ENCODE measurements at regions not wholly inside any gene's neighbourhood (a gene's known extent, or its start where the extent isn't known, plus 50 kb on each side); places are given as distances from the start of the nearest gene placed in this dataset.
"Not testable (repeated sequence)": the region's sequence is repeated elsewhere in the genome, so short reads cannot be mapped to it uniquely, and the experiment has no call there.

DNA sequence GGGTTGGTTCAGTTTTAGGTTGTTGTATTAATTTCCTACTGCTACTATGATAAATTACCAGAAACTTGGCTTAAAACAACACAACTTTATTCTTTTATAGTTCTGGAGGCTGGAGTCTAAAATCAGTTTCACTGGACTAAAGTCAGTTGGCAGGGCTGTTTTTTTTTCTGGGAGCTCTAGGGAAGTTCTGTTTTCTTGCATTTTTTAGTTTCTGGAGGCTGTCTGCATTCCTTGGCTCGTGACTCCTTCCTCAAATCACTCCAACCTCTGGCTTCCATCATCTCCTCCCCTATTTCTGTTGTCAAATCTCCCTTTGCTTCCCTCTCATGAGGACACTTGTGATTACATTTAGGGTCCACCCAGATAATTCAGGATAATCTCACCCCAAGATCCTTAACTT lies 51.3 kb upstream of the SUB1 start:
- no peak overlapping the region for H3K4me3 ChIP-seq (ENCODE audit: low read depth, low read length)
- peak; percentile 39 for DNase-seq (ENCODE audit: low read depth)
- TF ChIP-seq, protein P1, sequence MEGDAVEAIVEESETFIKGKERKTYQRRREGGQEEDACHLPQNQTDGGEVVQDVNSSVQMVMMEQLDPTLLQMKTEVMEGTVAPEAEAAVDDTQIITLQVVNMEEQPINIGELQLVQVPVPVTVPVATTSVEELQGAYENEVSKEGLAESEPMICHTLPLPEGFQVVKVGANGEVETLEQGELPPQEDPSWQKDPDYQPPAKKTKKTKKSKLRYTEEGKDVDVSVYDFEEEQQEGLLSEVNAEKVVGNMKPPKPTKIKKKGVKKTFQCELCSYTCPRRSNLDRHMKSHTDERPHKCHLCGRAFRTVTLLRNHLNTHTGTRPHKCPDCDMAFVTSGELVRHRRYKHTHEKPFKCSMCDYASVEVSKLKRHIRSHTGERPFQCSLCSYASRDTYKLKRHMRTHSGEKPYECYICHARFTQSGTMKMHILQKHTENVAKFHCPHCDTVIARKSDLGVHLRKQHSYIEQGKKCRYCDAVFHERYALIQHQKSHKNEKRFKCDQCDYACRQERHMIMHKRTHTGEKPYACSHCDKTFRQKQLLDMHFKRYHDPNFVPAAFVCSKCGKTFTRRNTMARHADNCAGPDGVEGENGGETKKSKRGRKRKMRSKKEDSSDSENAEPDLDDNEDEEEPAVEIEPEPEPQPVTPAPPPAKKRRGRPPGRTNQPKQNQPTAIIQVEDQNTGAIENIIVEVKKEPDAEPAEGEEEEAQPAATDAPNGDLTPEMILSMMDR (IDR thresholded peaks at IDR 0.05; ENCODE audit: insufficient read depth, low read depth, low read length) = no peak

DNA sequence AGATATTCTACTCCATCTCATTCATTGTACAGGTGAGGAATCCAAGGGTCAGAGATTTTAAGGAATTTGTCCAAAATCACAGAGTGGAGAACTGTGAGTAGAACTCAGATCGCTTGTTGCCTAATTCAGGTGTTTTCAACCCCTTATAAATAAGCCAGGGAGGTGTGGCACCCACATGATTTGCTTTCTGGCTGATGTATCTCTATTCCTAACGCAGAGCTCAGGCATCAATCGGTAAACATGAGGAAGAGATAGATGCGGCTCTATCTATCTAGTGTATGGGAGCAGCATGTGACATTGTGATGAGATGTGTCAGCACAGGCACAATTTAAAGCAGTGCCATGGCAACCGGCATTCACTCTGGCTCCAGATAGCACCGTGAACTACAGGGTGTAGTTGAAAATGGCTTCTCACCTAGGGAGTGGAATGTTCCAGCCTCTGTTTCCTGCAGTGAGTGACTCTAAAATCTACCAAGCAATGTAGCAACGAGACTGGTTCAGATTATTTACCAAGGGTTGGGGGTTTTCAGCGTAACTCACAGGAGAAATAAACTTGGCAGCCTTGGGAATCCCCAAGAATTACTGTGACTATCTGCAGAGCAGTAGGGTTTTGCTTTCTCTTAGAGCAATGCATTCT lies 53.4 kb upstream of the SUB1 start:
- TF ChIP-seq, protein P1 (IDR thresholded peaks at IDR 0.05; ENCODE audit: insufficient read depth, low read depth, low read length) = no peak
- DNase-seq (ENCODE audit: low read depth) = peak; percentile 63
- peak overlapping the region; percentile 17 for H3K4me3 ChIP-seq (ENCODE audit: low read depth, low read length)

DNA sequence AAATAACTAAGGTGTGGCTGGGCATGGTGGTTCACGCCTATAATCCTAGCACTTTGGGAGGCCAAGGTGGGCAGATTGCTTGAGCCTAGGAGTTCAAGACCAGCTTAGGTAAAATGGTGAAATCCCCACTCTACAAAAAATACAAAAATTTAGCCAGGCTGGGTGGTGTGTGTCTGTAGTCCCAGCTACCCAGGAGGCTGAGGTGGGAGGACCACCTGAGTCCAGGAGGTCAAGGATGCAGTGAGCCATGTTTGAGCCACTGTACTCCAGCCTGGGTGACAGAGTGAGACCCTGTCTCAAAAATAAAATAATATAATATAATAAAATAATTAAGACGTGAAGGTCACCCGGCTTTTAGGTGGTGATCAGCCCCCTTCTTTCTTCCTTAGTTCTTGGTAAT lies 58.0 kb upstream of the SUB1 start:
- H3K4me3 ChIP-seq (ENCODE audit: low read depth, low read length); DNase-seq (ENCODE audit: low read depth): not testable (repeated sequence)

DNA sequence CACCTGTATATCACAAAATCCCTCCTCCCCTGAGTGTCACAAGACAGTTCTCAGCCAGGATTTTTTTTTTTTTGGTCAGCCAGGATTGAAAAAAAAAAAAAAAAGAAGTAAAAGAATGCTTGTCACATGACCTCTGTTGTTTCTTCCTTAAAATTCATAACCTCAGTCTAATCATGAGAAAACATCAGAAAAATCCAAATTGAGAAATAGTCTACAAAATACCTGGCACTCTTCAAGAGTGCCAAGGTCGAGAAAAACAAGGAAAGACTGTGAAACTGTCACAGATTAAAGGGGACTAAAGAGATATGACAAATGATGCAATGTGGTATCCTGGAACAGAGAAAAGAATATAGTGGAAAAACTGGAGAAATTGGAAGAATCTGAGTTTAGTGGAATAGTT lies 58.5 kb upstream of the SUB1 start:
- DNase-seq (ENCODE audit: low read depth) = peak; percentile 14
- TF ChIP-seq, protein P1 (IDR thresholded peaks at IDR 0.05; ENCODE audit: insufficient read depth, low read depth, low read length) = no peak
- no peak overlapping the region for H3K4me3 ChIP-seq (ENCODE audit: low read depth, low read length)

DNA sequence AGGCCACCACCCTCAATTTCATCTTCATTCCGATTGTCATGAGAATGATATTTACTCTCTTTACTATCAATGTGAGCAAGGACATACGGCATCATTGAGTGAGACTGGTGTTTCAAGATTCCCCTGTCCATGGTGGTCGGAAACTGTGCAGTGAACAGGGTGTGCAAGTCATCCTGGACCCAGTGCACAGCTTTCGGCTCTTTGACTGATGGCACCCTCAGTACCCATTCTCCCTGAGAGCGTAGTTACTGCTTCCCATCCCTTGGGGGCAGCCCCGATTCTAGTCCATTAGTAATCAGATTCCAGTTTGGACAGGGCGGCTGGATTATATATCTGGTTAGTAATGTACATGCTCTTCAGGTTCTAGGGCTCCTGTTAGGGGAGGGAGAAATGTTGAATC lies 61.7 kb upstream of the SUB1 start:
- TF ChIP-seq, protein P1 (IDR thresholded peaks at IDR 0.05; ENCODE audit: insufficient read depth, low read depth, low read length) = peak; percentile 19
- DNase-seq (ENCODE audit: low read depth) = no peak
- H3K4me3 ChIP-seq (ENCODE audit: low read depth, low read length) = no peak overlapping the region

DNA sequence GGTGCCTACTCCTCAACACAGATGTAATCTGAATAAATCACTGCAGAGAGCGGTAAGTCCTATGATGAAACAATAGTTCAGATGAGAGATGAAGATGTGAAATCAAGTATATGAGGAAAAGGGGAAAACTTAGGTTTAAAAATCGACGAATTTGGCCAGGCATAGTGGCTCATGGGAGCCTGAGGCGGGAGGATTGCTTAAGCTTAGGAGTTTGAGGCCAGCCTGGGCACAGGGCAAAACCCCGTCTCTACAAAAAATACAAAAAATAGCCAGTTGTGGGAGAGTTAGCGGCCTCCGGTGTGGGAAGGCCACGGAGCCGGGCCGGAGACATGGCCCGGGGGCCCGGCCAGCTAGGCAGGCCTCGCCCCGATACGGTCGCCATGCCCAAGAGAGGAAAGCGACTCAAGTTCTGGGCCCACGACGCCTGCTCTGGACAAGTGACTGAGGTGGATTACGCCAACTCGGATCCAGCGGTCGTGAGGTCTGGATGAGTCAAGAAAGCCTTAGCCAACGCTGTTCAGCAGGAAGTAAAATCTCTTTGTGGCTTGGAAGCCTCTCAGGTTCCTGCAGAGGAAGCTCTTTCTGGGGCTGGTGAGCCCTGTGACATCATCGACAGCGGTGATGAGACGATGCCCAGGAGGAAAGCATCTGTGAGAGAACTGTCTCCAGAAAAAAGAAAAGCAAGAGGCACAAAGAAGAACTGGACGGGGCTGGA lies 62.8 kb upstream of the SUB1 start:
- TF ChIP-seq, protein P1 (IDR thresholded peaks at IDR 0.05; ENCODE audit: insufficient read depth, low read depth, low read length) = no peak
- H3K4me3 ChIP-seq (ENCODE audit: low read depth, low read length) = no peak overlapping the region
- DNase-seq (ENCODE audit: low read depth) = peak; percentile 66

DNA sequence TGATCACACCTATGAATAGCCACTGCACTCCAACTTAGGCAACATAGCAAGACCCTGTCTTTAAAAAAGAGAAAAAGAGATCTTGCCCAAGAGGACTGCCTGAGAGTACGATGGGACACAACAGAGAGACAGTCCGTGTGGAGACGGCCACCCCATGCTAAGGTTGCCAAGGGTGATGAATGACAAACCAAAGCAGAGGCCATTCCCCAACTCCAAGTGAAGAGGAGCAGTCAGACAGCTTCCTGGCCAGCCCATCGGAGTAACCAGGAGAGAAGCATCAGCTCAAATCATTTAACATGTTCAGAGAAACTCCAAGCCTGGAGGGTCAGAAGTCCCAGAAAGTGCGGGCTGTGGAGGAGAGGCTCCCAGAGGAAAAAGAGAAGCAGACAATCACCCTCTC lies 63.9 kb upstream of the SUB1 start:
- H3K4me3 ChIP-seq (ENCODE audit: low read depth, low read length) = no peak overlapping the region
- TF ChIP-seq, protein P1 (IDR thresholded peaks at IDR 0.05; ENCODE audit: insufficient read depth, low read depth, low read length) = no peak
- no peak for DNase-seq (ENCODE audit: low read depth)

Measured in fibroblast of villous mesenchyme (primary cell).